ENCODE measurements at regions not wholly inside any gene's neighbourhood (a gene's known extent, or its start where the extent isn't known, plus 50 kb on each side); places are given as distances from the start of the nearest gene placed in this dataset.

GRCh38 chr3:55332176-55332575 is 154.9 kb downstream of the WNT5A start:
- FAIRE-seq = no peak

GRCh38 chr3:55331524-55331923 is 155.6 kb downstream of the WNT5A start:
- Histone ChIP-seq H3K4me2 (ENCODE audit: control insufficient read depth, insufficient read depth) (no peak overlapping the region), H3K27me3 (replicated peaks in 1 of 2; ENCODE audit: control insufficient read depth in 2 of 2, insufficient read depth in 2 of 2, low read length in 1 of 2) (peaks cover 0 to 1% of the 10 kb centered on the region in 2 experiments; a peak in 2 of 4 replicates), H3K36me3 (ENCODE audit: control insufficient read depth in 2 of 2, insufficient read depth in 2 of 2, low read length in 1 of 2) (no peaks in the 10 kb centered on the region), H2AFZ (ENCODE audit: control insufficient read depth, low read depth, low read length) (no peak overlapping the region), H3K27ac (ENCODE audit: control insufficient read depth, insufficient read depth) (no peak overlapping the region), H3K4me3 (no peak overlapping the region), H3K9ac (ENCODE audit: control insufficient read depth, insufficient read depth, low read length) (no peak overlapping the region), H3K9me3 (replicated peaks; ENCODE audit: control insufficient read depth, insufficient read depth, low read length) (no peaks in the 10 kb centered on the region), H3K4me1 (ENCODE audit: control insufficient read depth, insufficient read depth, low read length) (no peaks in the 10 kb centered on the region), H3K79me2 (ENCODE audit: control insufficient read depth, insufficient read depth, low read length) (no peaks in the 10 kb centered on the region), H4K20me1 (ENCODE audit: control insufficient read depth, insufficient read depth) (no peaks in the 10 kb centered on the region)
- DNase-seq (ENCODE audit: low read depth, low spot score) = no peak
- RAD21 ChIA-PET (ENCODE audit: unreplicated experiment) = no interaction called here
- no TSS peak for BruUV-seq (replicated peaks)
- CTCF ChIA-PET = no interaction called here
- WGBS (ENCODE audit: insufficient coverage, insufficient replicate concordance, low lambda C conversion rate, missing lambda C conversion rate) = no CpG with 5 or more reads among the region's 2 CpGs
- in situ Hi-C loops (cut with MboI) = no loop called here
- no peak for FAIRE-seq
- ATAC-seq = no peak
- SMC1A ChIA-PET (ENCODE audit: uncharacterized antibody, unreplicated experiment) = no interaction called here
- intact Hi-C loops (cut with micrococcal nuclease; ENCODE audit: unreplicated experiment) = no loop called here
- POLR2A ChIA-PET = no interaction called here
- no peak for TF ChIP-seq ZNF207 (IDR thresholded peaks at IDR 0.05; ENCODE audit: borderline replicate concordance)
- TF ChIP-seq JUND (IDR thresholded peaks at IDR 0.05; ENCODE audit: low read depth, low read length) = no peak
- TF ChIP-seq, protein P1, sequence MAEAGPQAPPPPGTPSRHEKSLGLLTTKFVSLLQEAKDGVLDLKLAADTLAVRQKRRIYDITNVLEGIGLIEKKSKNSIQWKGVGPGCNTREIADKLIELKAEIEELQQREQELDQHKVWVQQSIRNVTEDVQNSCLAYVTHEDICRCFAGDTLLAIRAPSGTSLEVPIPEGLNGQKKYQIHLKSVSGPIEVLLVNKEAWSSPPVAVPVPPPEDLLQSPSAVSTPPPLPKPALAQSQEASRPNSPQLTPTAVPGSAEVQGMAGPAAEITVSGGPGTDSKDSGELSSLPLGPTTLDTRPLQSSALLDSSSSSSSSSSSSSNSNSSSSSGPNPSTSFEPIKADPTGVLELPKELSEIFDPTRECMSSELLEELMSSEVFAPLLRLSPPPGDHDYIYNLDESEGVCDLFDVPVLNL (IDR thresholded peaks at IDR 0.05; ENCODE audit: low read depth, low read length) = no peak
- TF ChIP-seq ZBTB4 (CRISPR knock-in tag; IDR thresholded peaks at IDR 0.05) = no peak

More at GRCh38 chr3:55332176-55332575, 154.9 kb downstream of the WNT5A start:
- H3K4me2 ChIP-seq (ENCODE audit: control insufficient read depth, insufficient read depth) = no peak overlapping the region
- POLR2A ChIA-PET = no interaction called here
- no peak overlapping the region for H2AFZ ChIP-seq (ENCODE audit: control insufficient read depth, low read depth, low read length)
- intact Hi-C loops (cut with micrococcal nuclease; ENCODE audit: unreplicated experiment) = no loop called here
- TF ChIP-seq, protein P2, sequence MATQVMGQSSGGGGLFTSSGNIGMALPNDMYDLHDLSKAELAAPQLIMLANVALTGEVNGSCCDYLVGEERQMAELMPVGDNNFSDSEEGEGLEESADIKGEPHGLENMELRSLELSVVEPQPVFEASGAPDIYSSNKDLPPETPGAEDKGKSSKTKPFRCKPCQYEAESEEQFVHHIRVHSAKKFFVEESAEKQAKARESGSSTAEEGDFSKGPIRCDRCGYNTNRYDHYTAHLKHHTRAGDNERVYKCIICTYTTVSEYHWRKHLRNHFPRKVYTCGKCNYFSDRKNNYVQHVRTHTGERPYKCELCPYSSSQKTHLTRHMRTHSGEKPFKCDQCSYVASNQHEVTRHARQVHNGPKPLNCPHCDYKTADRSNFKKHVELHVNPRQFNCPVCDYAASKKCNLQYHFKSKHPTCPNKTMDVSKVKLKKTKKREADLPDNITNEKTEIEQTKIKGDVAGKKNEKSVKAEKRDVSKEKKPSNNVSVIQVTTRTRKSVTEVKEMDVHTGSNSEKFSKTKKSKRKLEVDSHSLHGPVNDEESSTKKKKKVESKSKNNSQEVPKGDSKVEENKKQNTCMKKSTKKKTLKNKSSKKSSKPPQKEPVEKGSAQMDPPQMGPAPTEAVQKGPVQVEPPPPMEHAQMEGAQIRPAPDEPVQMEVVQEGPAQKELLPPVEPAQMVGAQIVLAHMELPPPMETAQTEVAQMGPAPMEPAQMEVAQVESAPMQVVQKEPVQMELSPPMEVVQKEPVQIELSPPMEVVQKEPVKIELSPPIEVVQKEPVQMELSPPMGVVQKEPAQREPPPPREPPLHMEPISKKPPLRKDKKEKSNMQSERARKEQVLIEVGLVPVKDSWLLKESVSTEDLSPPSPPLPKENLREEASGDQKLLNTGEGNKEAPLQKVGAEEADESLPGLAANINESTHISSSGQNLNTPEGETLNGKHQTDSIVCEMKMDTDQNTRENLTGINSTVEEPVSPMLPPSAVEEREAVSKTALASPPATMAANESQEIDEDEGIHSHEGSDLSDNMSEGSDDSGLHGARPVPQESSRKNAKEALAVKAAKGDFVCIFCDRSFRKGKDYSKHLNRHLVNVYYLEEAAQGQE (IDR thresholded peaks at IDR 0.05; ENCODE audit: low read depth, low read length) = no peak
- no peak for TF ChIP-seq NR2C1 (IDR thresholded peaks at IDR 0.05)
- no peaks in the 10 kb centered on the region for H4K20me1 ChIP-seq (ENCODE audit: control insufficient read depth, insufficient read depth)
- H3K36me3 ChIP-seq (ENCODE audit: control insufficient read depth in 2 of 2, insufficient read depth in 2 of 2, low read length in 1 of 2) = no peaks in the 10 kb centered on the region
- no peak overlapping the region for H3K9ac ChIP-seq (ENCODE audit: control insufficient read depth, insufficient read depth, low read length)
- no TSS peak for BruUV-seq (replicated peaks)
- H3K79me2 ChIP-seq (ENCODE audit: control insufficient read depth, insufficient read depth, low read length) = no peaks in the 10 kb centered on the region
- 28% methylated on average over 8 of the region's 8 CpGs for WGBS (ENCODE audit: insufficient coverage, insufficient replicate concordance, low lambda C conversion rate, missing lambda C conversion rate)
- in situ Hi-C loops (cut with MboI) = no loop called here
- ATAC-seq (no peak), DNase-seq (ENCODE audit: low read depth, low spot score) (no peak)
- CTCF ChIA-PET = no interaction called here
- H3K4me1 ChIP-seq (ENCODE audit: control insufficient read depth, insufficient read depth, low read length) = no peaks in the 10 kb centered on the region
- H3K27me3 ChIP-seq (replicated peaks in 1 of 2; ENCODE audit: control insufficient read depth in 2 of 2, insufficient read depth in 2 of 2, low read length in 1 of 2) = peaks cover 0 to 1% of the 10 kb centered on the region in 2 experiments; a peak in 2 of 4 replicates
- no peak overlapping the region for H3K27ac ChIP-seq (ENCODE audit: control insufficient read depth, insufficient read depth)
- RAD21 ChIA-PET (ENCODE audit: unreplicated experiment) = no interaction called here
- SMC1A ChIA-PET (ENCODE audit: uncharacterized antibody, unreplicated experiment) = no interaction called here
- no peaks in the 10 kb centered on the region for H3K9me3 ChIP-seq (replicated peaks; ENCODE audit: control insufficient read depth, insufficient read depth, low read length)
- no peak overlapping the region for H3K4me3 ChIP-seq

All from GM12878 (cell line).